A673 (cell line): ENCODE measurements at regions not wholly inside any gene's neighbourhood (a gene's known extent, or its start where the extent isn't known, plus 50 kb on each side); places are given as distances from the start of the nearest gene placed in this dataset.

Experiments used
- EZH2 ChIP-seq: fragments of 200-600 bp; sonication (generic); IDR thresholded peaks from 2 replicates; pipeline ENCODE4 v1.6.1; 2017; ENCODE audit warnings: borderline replicate concordance, low read depth, mild to moderate bottlenecking, mixed read lengths, antibody characterized with exemption, low read length; ENCODE audit not compliant: poor library complexity, severe bottlenecking
- TF ChIP-seq, protein P1 (sequence below): fragments of 300-800, 200-600 bp; sonication (generic); conservative IDR thresholded peaks from 2 replicates; pipeline ENCODE4 v1.5.1; 2017; ENCODE audit warnings: low read depth, mild to moderate bottlenecking, antibody characterized with exemption, low read length, moderate library complexity, mixed read lengths

DNA sequence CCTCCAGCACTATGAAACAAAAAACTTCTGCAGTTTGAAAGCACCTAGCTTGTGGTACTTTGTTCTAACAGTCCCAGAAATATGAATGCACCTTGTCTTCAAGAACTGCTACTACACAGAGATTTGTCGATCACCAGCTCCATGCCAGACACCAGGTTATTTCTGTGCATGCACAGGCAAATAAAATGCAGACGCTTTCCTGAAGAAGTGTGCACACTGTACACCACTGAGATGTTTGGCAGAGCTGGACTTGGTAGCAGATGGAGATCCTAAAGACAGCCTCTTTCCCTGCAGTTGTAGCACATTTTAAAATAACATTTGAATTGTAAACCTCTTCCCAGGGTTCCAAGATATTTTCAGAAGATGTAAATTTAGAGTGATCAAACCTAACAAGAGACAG, 730.0 kb downstream of the MTRR start:
- TF ChIP-seq, protein P1, sequence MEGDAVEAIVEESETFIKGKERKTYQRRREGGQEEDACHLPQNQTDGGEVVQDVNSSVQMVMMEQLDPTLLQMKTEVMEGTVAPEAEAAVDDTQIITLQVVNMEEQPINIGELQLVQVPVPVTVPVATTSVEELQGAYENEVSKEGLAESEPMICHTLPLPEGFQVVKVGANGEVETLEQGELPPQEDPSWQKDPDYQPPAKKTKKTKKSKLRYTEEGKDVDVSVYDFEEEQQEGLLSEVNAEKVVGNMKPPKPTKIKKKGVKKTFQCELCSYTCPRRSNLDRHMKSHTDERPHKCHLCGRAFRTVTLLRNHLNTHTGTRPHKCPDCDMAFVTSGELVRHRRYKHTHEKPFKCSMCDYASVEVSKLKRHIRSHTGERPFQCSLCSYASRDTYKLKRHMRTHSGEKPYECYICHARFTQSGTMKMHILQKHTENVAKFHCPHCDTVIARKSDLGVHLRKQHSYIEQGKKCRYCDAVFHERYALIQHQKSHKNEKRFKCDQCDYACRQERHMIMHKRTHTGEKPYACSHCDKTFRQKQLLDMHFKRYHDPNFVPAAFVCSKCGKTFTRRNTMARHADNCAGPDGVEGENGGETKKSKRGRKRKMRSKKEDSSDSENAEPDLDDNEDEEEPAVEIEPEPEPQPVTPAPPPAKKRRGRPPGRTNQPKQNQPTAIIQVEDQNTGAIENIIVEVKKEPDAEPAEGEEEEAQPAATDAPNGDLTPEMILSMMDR: no peak
- TF ChIP-seq EZH2: no peak
